Amniotic stem cell (primary cell): ENCODE measurements at regions not wholly inside any gene's neighbourhood (a gene's known extent, or its start where the extent isn't known, plus 50 kb on each side); places are given as distances from the start of the nearest gene placed in this dataset.

Experiments used
- DNase-seq: peaks from one replicate; lab custom pipeline; 2025; lab: John Stamatoyannopoulos, UW

- no peak for DNase-seq
These were observed 193.3 kb upstream of the CSF3R start for GRCh38 chr1:36675931-36676562.

DNA sequence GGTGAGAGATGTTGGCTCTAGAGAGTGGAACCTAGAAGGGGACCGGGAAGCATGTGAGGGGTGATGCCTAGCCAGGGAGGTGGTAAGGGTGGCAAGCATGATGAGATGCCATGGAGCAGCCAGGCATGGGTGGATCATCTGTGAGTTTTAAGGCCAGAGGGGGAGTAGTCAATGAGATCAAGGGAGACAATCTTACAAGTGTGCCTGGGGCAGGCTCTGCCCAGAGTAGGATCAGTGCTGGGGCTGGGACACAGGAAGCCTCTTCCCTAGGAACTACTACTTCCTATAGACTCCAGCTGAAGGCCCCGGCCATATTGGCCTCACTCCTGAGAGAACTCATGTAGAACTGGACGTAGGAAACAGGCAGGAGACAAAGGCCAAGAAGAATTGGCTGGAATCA, 192.4 kb upstream of the CSF3R start:
- no peak for DNase-seq

DNA sequence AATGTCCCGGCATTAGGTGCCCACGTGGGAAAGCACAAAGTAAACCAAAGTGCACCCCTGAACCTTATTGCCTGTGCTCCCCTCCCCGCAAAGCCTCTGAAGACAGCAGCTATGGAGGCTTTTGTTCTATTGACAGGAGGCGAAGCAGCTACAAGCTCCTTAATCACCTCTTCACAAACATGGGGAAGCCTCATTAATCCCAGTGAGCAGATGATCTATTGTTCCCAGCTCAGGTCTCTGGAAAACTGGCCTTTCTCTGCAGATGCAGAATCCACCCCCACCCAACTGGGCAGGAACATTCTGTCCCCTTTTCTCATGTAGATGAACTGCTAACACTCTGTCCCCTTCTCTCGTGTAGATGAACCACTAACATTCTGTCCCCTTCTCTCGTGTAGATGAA, 190.5 kb upstream of the CSF3R start:
- DNase-seq: no peak

- DNase-seq: no peak
These were observed 186.5 kb upstream of the CSF3R start for GRCh38 chr1:36669262-36669661.

DNA sequence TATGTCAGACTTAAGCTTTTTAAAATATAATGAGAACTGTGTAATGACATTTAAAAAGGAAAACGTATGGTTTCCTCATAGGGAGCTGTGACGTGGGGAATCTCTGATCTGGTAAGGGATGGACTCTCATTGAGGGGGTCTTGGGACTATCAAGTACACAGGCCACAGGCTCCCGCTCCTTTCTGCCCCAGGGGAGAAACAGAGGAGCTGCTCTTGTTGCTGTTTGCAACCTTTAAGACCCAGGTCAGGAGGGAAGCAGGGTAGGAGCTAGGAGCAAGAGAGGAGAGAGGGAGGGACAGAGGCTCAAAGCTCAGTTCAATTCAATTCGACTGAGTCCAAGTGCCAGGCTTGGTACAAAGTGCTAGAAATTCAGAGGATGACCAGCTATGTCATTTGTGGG, 185.1 kb upstream of the CSF3R start:
- no peak for DNase-seq

- no peak for DNase-seq
These were observed 184.5 kb upstream of the CSF3R start for GRCh38 chr1:36667256-36667655.

GRCh38 chr1:36665478-36666080, 182.9 kb upstream of the CSF3R start:
- no peak for DNase-seq

DNA sequence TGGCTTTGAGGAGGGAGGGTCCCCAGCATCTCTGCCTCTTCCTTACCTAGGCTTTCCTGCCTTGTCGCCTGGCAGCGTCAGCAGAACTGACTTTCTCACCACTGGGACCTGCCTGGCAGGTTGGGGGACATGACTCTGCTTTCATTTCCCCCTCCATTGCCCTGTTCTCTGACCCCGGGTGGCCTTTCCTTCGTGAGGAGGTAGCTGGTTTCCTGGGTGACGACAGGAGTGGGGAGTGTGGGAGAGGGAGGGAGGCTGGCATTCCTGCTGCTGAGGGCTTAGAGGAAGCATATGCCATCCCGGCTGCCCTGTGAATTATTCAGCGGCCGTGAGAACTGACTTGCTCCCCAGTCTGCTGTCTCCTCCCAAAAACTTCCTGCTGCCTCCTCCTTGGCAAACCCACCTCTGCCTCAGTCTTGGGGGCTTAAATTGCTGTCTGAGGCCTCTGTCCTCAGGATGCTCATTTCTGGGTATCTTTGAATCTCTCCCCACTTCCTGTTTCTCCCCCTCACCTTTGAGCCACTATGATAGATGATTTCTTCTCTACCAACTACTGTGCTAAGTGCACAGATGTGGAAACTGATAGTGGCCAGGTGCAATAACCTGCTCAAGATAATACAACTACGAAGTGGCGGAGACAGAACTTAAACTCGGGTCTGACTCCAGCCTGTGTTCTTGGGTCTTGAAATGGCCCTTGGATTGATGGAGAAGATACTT, 182.0 kb upstream of the CSF3R start:
- DNase-seq: no peak

DNA sequence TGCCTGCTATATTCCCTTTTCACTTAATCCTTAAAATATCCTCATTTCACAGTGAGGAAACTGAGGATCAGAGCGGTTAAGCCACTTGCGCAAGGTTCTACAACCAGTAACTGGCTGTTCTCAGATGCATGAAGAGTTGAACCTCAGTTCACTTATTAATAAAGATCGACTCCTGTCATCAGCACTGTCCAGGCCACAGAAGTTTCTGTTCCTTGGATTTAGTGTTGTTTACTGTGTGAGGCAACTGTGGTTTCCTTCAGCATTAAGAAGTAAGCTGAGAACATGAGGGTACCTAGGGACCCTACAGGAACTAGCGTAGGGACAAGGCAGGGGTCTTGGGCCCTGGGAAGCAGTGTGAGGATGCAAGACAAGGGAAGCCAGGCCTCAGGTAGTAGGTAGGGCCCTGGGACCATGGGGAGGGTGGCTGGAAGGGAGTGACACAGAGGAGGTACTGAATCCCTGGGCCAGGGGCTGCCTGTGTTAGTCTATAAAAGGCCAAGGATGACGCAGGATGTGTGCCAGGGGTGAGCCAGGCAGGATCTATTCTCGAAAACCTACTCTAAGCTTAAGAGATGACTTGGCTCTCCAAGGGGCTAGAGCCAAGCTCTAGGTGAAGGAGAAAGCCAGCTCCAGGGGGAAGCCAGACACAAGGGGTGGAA, 181.2 kb upstream of the CSF3R start:
- DNase-seq: no peak

GRCh38 chr1:36658838-36659237, 176.1 kb upstream of the CSF3R start:
- no peak for DNase-seq

GRCh38 chr1:36657826-36658225, 175.1 kb upstream of the CSF3R start:
- DNase-seq: no peak

GRCh38 chr1:36656838-36657237, 174.1 kb upstream of the CSF3R start:
- DNase-seq: no peak

DNA sequence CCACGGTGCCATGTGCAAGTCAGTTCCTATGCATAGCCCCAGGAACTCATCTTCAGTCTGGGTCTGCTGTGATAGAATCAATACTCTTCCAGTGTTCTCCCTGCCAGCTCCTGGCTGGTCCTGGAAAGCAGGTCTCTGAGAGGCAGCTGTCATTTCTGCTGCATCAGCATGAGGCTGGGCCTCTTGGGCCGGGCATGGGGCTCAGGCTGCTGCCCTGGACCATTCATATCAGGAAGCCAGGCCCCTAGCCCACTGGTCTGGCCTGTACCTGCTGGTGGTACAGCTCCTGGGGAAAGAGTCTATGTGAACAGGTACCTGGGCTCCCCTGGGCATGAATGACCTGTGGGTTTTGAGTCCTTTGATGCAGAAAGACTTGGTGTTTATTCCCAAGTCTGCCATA, 173.6 kb upstream of the CSF3R start:
- DNase-seq: no peak

- no peak for DNase-seq
These were observed 171.9 kb upstream of the CSF3R start for GRCh38 chr1:36654586-36654985.

- DNase-seq: no peak
These were observed 171.1 kb upstream of the CSF3R start for GRCh38 chr1:36653850-36654249.

DNA sequence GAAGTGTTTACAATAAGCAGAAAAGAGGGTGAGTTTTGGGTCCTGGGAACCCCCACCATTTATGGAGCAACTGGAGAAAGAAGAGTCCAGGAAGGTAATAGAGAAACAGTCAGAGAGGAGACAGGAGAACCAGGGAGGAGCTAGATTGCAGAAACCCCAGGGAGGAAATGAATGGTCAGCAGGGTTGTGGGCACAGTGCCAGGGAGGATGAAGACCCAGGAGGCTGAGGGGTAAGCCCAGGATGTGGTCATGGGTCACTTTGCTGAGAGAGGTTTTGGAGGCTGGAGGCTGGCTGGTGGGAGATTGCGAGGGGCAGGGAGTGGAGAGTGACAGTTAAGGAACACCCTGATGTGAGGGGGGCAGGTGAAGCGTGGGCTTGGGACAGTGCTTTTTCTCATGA, 169.9 kb upstream of the CSF3R start:
- no peak for DNase-seq

DNA sequence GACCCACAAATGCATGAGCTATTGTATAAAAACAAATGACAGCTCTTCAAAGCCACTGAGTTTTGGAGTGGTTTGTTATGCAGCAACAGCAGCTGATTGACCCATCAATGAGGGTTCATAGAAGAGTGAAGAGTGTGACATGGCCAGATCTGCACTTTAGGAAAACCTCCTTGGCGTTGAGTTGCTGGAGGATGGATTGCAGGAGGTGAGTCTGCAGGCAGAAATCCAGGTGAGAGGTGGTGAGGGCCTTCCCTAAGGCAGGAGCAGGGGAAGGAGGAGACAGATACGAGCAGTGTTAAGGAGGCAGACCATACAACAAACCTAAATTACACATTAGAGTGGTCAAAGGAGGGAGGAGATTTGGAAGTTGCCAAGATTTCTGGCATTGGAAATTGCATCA, 169.3 kb upstream of the CSF3R start:
- DNase-seq: no peak

- no peak for DNase-seq
These were observed 168.6 kb upstream of the CSF3R start for GRCh38 chr1:36651176-36651910.

DNA sequence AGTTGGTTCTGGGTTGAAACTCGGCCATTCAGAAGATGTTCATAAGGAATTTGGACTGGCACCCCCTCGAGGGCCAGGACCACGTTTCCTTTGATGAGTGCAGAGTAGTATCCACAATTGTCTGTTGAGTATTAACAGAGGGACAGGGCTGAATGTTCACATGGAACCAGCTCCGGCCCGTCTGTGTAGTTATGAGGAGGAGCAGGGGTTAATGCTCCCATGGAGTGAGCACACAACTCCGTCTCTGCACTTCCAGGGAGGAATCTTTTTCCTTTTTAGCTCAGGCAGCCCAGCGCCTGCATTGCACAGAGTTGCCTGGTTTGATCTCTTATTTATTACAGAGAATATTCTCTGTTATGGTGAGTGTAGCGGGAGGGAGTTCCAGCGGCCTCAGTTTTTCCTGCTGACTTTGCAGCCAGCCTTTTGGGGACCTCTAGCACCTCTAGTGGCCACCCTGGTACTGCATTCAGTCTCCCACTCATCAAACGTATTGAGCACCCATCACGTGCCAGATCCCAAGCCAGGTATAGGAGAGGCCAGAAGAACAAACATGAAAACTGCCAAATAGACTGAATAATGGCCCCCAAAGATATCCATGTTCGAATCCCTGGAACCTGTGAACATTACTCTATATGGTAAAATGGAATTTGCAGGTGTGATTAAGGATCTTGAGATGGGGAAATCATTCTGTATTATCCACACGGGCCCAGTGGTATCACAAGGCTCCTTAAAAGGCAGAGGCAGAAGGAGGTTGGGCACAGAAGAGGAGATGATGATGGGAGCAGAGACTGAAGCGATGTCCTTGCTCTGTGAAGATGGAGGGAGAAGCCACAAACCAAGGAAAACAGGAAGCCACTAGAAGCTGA, 167.7 kb upstream of the CSF3R start:
- peak; percentile 3 for DNase-seq

DNA sequence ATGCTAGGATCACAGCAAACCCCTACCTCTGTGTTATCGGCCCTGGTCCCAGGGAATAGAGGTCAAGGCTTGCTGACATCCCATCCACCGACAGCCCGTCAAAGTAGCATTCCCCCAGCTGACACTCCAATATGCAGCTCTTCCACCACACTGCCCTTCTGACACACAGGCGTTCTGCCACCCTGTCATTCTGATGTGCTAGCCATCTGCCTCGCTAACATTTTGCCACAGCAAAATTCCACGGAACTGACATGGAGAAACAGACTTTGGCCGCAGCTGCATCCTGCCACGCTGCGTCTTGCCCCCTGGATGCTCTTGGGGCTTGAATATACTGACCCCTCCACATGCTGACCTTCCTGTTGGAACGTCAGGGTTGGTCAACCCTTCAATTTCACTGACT, 163.2 kb upstream of the CSF3R start:
- no peak for DNase-seq

DNA sequence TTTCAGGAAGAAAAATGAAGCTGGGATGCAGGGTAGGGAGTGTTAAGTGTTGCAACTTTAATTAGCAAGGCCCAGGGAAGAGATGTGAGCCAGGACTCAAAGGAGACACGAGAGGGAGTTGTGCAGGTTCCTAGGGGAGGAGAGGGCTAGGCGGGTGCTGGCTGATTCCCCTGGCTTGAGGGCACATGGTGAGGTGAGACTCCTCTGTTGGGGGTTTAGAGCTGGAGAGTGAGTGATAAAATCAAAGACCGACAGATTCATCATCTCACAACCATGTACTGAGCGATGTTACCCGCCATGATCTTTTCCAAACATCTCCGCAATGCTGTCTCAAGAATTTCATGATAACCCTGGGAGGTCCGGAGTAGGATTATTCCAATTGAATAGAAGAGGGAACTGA, 161.8 kb upstream of the CSF3R start:
- no peak for DNase-seq
